Panc1 (cell line): ENCODE measurements at regions not wholly inside any gene's neighbourhood (a gene's known extent, or its start where the extent isn't known, plus 50 kb on each side); places are given as distances from the start of the nearest gene placed in this dataset.
"Not testable (repeated sequence)": the region's sequence is repeated elsewhere in the genome, so short reads cannot be mapped to it uniquely, and the experiment has no call there.

Experiments
- CTCF ChIP-seq: fragments of 450-650 bp; IDR thresholded peaks from 2 replicates; pipeline ENCODE4 v1.5.1; 2017; ENCODE audit warnings: mild to moderate bottlenecking
- POLR2AphosphoS5 ChIP-seq: IDR thresholded peaks from 2 replicates; pipeline ENCODE4 v1.6.1; 2012; ENCODE audit warnings: mild to moderate bottlenecking, low read depth, low read length, moderate library complexity
- SIN3A ChIP-seq: IDR thresholded peaks from 2 replicates; pipeline ENCODE4 v1.6.1; 2012; ENCODE audit warnings: low read depth, mild to moderate bottlenecking, low read length, moderate library complexity, borderline replicate concordance; ENCODE audit not compliant: insufficient read depth

- not testable (repeated sequence) for TF ChIP-seq CTCF, POLR2AphosphoS5, SIN3A
Measured at GRCh38 chr2:110264804-110265203, 52.5 kb upstream of the MTLN start.
